ENCODE measurements at regions not wholly inside any gene's neighbourhood (a gene's known extent, or its start where the extent isn't known, plus 50 kb on each side); places are given as distances from the start of the nearest gene placed in this dataset.

DNA sequence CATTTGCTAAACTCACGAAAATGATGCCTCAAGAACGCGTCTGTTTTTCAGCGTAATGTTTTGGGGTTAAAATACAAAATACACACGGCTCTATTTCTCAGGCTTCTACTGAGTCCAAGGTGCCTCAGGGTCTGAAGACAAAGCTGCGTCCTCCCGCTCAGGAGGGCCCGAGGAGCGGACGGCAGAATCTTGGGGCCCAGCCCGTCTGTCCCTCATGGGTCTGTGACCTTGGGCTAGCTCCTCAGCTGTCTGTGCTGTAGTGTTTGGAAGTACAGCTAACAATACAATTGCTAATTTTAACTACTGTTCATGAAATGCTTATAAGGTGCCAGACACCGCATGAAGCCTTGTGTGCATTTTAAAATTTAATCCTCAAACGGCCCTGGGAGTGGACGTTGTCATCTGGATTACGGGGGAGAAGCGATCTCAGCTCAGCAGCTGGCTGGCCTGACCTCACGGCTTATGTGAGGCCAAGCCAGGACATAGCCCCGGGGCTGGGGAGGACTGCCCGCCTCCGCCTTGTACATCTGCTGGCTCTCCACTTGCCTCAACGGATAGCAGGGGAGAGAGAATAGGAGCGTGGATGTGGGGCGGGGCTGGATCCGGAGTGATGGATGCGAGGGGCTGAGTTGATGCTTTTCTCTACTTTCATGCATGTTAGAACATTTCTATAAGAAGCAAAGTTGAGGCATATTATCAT lies 357.4 kb downstream of the GLRX3 start:
- H3K18ac ChIP-seq (ENCODE audit: insufficient read length, low read depth, low read length) = no peak overlapping the region
- no peak overlapping the region for H2BK12ac ChIP-seq (ENCODE audit: insufficient read length, low read depth, low read length)
- no peak overlapping the region for H2AK5ac ChIP-seq (ENCODE audit: insufficient read length, low read length)
- H3K23ac ChIP-seq (ENCODE audit: insufficient read length, low read depth, low read length) = no peak overlapping the region
- H3K79me1 ChIP-seq (ENCODE audit: insufficient read depth, low read depth, low read length, poor library complexity, severe bottlenecking) = no peaks in the 10 kb centered on the region
- no peaks in the 10 kb centered on the region for H4K20me1 ChIP-seq (ENCODE audit: control insufficient read depth, insufficient read depth, insufficient read length)
- H3K56ac ChIP-seq (ENCODE audit: insufficient read length, low read depth, low read length) = no peak overlapping the region
- no peak overlapping the region for H2AFZ ChIP-seq (ENCODE audit: low read length)
- no peak overlapping the region for H4K8ac ChIP-seq (replicated peaks; ENCODE audit: insufficient read length, low read depth, low read length)
- H2BK20ac ChIP-seq (ENCODE audit: low read depth, low read length, poor library complexity, severe bottlenecking) = no peak overlapping the region
- no peaks in the 10 kb centered on the region; the same call in none of the 2 replicates for H3K27me3 Mint-ChIP-seq (ENCODE audit: low read depth)
- no peak overlapping the region for H3K27ac ChIP-seq (ENCODE audit: insufficient read length, low read depth, low read length)
- no peak overlapping the region for H3K9ac ChIP-seq (ENCODE audit: extremely low read depth, insufficient read length, low read length)
- no peak overlapping the region for H4K5ac ChIP-seq (ENCODE audit: insufficient read length, low read depth, low read length)
- no peak overlapping the region for H2BK5ac ChIP-seq (ENCODE audit: insufficient read length, low read length)
- H3K79me2 ChIP-seq (ENCODE audit: insufficient read depth, low read length) = no peaks in the 10 kb centered on the region
- H3K4me3 Mint-ChIP-seq = no peak overlapping the region
- WGBS (ENCODE audit: extremely low coverage, insufficient read length, low lambda C conversion rate) = no CpG with 5 or more reads among the region's 25 CpGs
- no peak overlapping the region for H2BK120ac ChIP-seq (ENCODE audit: low read depth, low read length, poor library complexity, severe bottlenecking)
- no peaks in the 10 kb centered on the region for H3K4me1 ChIP-seq (ENCODE audit: insufficient read depth, low read length)
- no peak overlapping the region for H3K27ac Mint-ChIP-seq
- H3K4me1 Mint-ChIP-seq = peaks cover 7 to 10% of the 10 kb centered on the region in 2 experiments
- H3K23me2 ChIP-seq (ENCODE audit: insufficient read length, low read depth, low read length, poor library complexity, severe bottlenecking) = no peaks in the 10 kb centered on the region
- no peak overlapping the region for H3K14ac ChIP-seq (ENCODE audit: insufficient read depth, low read length)
- H2BK15ac ChIP-seq (ENCODE audit: low read depth, low read length) = no peak overlapping the region
- H3K36me3 Mint-ChIP-seq (ENCODE audit: insufficient read depth in 1 of 3, low read depth in 3 of 3) = no peaks in the 10 kb centered on the region
- TF ChIP-seq, protein P1, sequence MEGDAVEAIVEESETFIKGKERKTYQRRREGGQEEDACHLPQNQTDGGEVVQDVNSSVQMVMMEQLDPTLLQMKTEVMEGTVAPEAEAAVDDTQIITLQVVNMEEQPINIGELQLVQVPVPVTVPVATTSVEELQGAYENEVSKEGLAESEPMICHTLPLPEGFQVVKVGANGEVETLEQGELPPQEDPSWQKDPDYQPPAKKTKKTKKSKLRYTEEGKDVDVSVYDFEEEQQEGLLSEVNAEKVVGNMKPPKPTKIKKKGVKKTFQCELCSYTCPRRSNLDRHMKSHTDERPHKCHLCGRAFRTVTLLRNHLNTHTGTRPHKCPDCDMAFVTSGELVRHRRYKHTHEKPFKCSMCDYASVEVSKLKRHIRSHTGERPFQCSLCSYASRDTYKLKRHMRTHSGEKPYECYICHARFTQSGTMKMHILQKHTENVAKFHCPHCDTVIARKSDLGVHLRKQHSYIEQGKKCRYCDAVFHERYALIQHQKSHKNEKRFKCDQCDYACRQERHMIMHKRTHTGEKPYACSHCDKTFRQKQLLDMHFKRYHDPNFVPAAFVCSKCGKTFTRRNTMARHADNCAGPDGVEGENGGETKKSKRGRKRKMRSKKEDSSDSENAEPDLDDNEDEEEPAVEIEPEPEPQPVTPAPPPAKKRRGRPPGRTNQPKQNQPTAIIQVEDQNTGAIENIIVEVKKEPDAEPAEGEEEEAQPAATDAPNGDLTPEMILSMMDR (conservative IDR thresholded peaks at IDR 0.05) = no peak
- H4K91ac ChIP-seq (ENCODE audit: insufficient read length, low read depth, low read length) = no peak overlapping the region
- H3K9me3 Mint-ChIP-seq = no peaks in the 10 kb centered on the region; a peak in 1 of 5 replicates
- H3K4me2 ChIP-seq (ENCODE audit: insufficient read depth, insufficient read length, low read length) = no peak overlapping the region
- H3T11ph ChIP-seq (ENCODE audit: low read length) = no peak overlapping the region
- no peaks in the 10 kb centered on the region for H3K9me3 ChIP-seq (ENCODE audit: control insufficient read depth, low read depth, low read length)
- no peak for DNase-seq
- H3K4ac ChIP-seq (ENCODE audit: low read depth, low read length) = no peak overlapping the region
- no peaks in the 10 kb centered on the region; the same call in 1 of the 2 replicates for H3K27me3 ChIP-seq (ENCODE audit: insufficient read depth, low read length)

Measured in H9 (cell line).